GM10266 (cell line): ENCODE measurements at regions not wholly inside any gene's neighbourhood (a gene's known extent, or its start where the extent isn't known, plus 50 kb on each side); places are given as distances from the start of the nearest gene placed in this dataset.

ENCODE experiments used
- DNase-seq: peaks from one replicate; pipeline ENCODE4 v3.0.0; 2012; ENCODE audit errors: extremely low spot score
- TF ChIP-seq, protein P1 (sequence below): IDR thresholded peaks from 2 replicates; pipeline ENCODE4 v1.5.1; 2012; ENCODE audit warnings: mild to moderate bottlenecking, low read depth; ENCODE audit not compliant: control insufficient read depth, insufficient read depth; ENCODE audit errors: missing control alignments

DNA sequence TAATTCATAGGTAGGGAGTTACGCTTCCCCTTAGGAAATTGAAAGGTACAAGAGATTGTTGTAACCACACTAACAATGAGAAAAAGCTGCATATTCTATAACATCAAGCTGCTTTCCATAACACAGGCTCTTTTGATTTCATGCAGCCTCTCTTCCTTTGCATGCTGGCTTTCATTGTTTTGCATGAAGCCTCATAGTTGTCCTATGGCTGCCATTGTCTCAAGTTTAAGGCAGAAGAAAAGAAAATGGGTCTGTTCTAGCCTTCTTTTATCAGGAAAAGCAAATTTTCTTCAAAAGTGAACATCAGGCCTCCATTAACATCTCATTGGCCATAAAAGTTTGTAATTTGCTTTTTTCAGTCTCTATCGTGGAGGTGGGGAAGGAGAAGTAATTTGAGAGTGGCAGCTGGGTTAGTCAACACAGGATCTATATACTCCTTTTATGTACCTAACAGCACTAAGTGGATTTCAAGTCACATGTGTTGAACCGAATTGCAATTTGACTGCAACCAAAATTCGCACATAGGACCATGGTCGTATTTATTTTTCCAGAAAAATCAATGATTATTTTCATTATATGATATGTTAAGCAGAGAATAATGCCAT is 248.5 kb upstream of the RND3 start:
- TF ChIP-seq, protein P1, sequence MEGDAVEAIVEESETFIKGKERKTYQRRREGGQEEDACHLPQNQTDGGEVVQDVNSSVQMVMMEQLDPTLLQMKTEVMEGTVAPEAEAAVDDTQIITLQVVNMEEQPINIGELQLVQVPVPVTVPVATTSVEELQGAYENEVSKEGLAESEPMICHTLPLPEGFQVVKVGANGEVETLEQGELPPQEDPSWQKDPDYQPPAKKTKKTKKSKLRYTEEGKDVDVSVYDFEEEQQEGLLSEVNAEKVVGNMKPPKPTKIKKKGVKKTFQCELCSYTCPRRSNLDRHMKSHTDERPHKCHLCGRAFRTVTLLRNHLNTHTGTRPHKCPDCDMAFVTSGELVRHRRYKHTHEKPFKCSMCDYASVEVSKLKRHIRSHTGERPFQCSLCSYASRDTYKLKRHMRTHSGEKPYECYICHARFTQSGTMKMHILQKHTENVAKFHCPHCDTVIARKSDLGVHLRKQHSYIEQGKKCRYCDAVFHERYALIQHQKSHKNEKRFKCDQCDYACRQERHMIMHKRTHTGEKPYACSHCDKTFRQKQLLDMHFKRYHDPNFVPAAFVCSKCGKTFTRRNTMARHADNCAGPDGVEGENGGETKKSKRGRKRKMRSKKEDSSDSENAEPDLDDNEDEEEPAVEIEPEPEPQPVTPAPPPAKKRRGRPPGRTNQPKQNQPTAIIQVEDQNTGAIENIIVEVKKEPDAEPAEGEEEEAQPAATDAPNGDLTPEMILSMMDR = no peak
- no peak for DNase-seq

DNA sequence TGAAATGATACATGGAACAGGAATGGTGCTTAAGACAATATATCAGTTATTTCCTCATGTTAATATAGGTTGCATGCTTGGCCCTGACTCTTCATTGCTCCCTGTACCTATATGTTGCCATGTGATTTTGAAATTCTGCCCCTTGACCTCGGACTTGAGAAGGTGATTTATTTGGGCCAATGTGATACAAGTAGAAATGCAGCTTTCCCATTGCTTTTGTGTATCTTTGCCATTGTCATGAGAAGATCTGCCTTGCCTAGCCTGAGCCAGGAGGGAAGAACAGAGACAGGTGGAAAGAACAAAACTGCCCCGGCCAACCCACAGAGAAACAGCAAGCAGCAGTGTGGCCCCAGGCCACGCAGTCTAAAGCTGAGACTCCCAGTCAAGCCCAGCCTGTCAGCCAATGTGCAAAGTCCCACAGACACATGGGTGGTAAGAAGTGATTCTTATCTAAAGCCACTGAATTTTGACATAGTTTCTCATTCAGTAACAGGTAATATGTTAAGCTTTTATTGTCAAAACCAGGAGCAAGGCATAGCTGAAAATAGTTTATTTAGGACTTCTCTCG is 245.7 kb upstream of the RND3 start:
- TF ChIP-seq, protein P1 = no peak
- DNase-seq = no peak

DNA sequence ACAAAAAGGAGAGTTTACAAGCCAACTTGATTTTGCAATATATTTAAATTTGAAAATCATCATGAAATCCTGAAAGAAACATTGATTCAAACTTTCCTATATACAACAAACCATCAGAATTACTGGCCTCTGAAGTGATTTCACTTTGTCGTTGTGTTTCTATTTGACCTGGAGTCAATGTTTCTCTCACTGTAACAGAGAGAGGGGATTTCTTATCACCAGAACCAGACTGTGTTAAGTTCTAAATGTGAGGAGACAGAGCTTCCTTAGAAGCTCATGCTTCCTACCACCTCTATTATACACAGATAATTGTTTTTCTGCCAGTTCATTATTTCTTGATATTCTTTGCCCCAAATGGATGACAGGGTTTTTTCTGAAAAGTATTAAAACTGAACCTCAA is 245.0 kb upstream of the RND3 start:
- TF ChIP-seq, protein P1 = no peak
- no peak for DNase-seq

DNA sequence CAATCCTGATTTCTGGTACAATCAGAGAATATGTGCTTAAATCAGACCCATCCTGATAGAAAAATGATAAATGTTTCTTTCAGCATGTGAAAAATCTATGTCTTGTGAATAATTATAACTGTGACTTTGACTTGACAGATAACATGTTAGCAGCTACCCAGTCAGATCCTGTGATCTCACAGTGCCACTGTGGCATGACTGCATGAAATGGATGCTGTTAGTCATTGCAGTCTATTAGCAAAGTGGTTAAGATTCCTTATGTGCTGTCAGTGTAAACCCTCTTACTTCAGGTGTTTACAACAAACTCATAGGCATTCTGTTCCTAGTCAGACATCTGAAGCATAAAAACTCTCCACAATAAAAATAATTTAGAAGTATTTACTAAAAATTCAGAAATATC is 244.6 kb upstream of the RND3 start:
- TF ChIP-seq, protein P1 = no peak
- DNase-seq = no peak

DNA sequence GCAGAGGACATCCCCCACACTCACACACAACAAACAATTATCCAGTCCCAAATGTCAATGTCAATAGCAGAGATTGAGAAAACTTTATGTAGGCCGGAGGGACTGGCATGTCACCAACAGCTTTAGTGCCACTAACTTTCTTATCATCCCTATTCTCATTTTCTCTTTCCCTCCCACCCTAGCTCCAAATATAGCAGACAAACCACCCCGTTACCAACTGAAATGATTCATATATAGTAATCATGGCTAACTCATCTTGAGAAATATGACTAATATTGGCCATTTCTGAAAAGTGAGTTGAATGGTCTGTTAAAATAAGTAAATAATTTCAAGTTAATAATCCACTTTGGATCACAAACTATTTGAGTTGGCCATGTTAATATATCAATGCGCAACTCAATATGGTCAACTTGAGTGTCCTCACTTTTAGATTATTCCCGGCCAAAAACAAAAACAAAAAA is 242.1 kb upstream of the RND3 start:
- DNase-seq = no peak
- TF ChIP-seq, protein P1 = no peak

DNA sequence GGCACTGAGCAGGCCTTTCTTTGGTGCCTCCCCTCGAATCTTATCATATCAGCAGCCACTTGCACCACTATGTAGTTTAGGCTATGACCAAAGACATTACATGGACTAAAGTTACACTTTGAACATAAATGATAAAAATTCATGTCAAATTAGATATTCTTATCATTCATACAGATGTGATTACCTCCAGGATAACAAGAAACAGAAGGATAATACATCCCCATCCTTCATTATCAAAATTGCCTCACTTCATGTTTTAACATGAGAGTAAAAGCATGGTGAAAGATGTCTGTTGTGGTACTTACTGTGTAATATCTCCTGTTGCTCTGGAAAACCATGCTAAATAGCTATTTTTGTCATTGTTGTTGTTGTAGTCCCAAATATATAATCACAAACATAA is 230.8 kb upstream of the RND3 start:
- no peak for DNase-seq
- TF ChIP-seq, protein P1 = no peak

DNA sequence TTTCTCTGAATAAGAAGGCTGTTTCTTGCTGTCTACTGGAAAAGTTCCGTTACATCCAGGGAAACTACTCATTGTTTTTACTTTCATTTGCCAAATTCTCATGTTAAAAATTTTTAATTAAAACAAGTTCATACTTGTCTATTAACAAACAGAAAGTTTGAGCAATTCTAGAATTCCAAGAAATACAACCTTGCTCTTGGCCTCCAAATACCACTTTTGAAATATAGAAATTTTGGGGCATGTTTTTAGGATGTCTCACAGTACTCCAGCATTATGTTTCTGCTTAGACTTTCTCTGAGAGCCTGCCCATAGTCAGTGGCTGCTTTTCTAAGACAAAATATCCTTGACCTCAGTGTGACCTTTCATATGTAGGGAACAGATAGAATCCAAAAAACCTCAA is 228.7 kb upstream of the RND3 start:
- TF ChIP-seq, protein P1 = no peak
- no peak for DNase-seq
